ENCODE measurements at regions not wholly inside any gene's neighbourhood (a gene's known extent, or its start where the extent isn't known, plus 50 kb on each side); places are given as distances from the start of the nearest gene placed in this dataset.
"Not testable (repeated sequence)": the region's sequence is repeated elsewhere in the genome, so short reads cannot be mapped to it uniquely, and the experiment has no call there.

GRCh38 chr20:48390981-48391380 lies 436.8 kb downstream of the PREX1 start:
- DNase-seq (ENCODE audit: low read depth in 2 of 3, low spot score in 2 of 3) = no peak

- DNase-seq (ENCODE audit: low read depth in 2 of 3, low spot score in 2 of 3) = no peak
Observed at GRCh38 chr20:48387675-48388074, 440.1 kb downstream of the PREX1 start.

- DNase-seq (ENCODE audit: low read depth in 2 of 3, low spot score in 2 of 3) = no peak
Observed at GRCh38 chr20:48385527-48385926, 442.3 kb downstream of the PREX1 start.

GRCh38 chr20:48385114-48385513 lies 442.7 kb downstream of the PREX1 start:
- DNase-seq (ENCODE audit: low read depth in 2 of 3, low spot score in 2 of 3) = no peak

- no peak for DNase-seq (ENCODE audit: low read depth in 2 of 3, low spot score in 2 of 3)
Observed at GRCh38 chr20:48384147-48384818, 443.5 kb downstream of the PREX1 start.

- DNase-seq (ENCODE audit: low read depth in 2 of 3, low spot score in 2 of 3) = no peak
Observed at GRCh38 chr20:48383252-48383651, 444.5 kb downstream of the PREX1 start.

GRCh38 chr20:48382304-48382703 lies 445.5 kb downstream of the PREX1 start:
- no peak for DNase-seq (ENCODE audit: low read depth in 2 of 3, low spot score in 2 of 3)

- DNase-seq (ENCODE audit: low read depth in 2 of 3, low spot score in 2 of 3) = no peak
Observed at GRCh38 chr20:48381353-48382120, 446.3 kb downstream of the PREX1 start.

- DNase-seq (ENCODE audit: low read depth in 2 of 3, low spot score in 2 of 3) = no peak
Observed at GRCh38 chr20:48380661-48381060, 447.1 kb downstream of the PREX1 start.

- no peak for DNase-seq (ENCODE audit: low read depth in 2 of 3, low spot score in 2 of 3)
Observed at GRCh38 chr20:48378976-48379675, 448.7 kb downstream of the PREX1 start.

- DNase-seq (ENCODE audit: low read depth in 2 of 3, low spot score in 2 of 3) = no peak
Observed at GRCh38 chr20:48377940-48378339, 449.9 kb downstream of the PREX1 start.

- no peak for DNase-seq (ENCODE audit: low read depth in 2 of 3, low spot score in 2 of 3)
Observed at GRCh38 chr20:48375804-48376203, 452.0 kb downstream of the PREX1 start.

- DNase-seq (ENCODE audit: low read depth in 2 of 3, low spot score in 2 of 3) = no peak
Observed at GRCh38 chr20:48374991-48375595, 452.7 kb downstream of the PREX1 start.

- DNase-seq (ENCODE audit: low read depth in 2 of 3, low spot score in 2 of 3) = peak in 2 of 3 donors; percentile 15 to 17
Observed at GRCh38 chr20:48374031-48374907, 453.5 kb downstream of the PREX1 start.

- DNase-seq (ENCODE audit: low read depth in 2 of 3, low spot score in 2 of 3) = no peak
Observed at GRCh38 chr20:48373555-48373934, 454.3 kb downstream of the PREX1 start.

- not testable (repeated sequence) for DNase-seq (ENCODE audit: low read depth in 2 of 3, low spot score in 2 of 3)
Observed at GRCh38 chr20:48372851-48373554, 454.8 kb downstream of the PREX1 start.

- DNase-seq (ENCODE audit: low read depth in 2 of 3, low spot score in 2 of 3) = no peak
Observed at GRCh38 chr20:48371211-48371610, 456.6 kb downstream of the PREX1 start.

- DNase-seq (ENCODE audit: low read depth in 2 of 3, low spot score in 2 of 3) = not testable (repeated sequence)
Observed at GRCh38 chr20:48368580-48369021, 459.2 kb downstream of the PREX1 start.

GRCh38 chr20:48367541-48368358 lies 460.0 kb downstream of the PREX1 start:
- not testable (repeated sequence) for DNase-seq (ENCODE audit: low read depth in 2 of 3, low spot score in 2 of 3)

All from hematopoietic multipotent progenitor cell (in vitro differentiated cells).